Ishikawa (cell line): ENCODE measurements at regions not wholly inside any gene's neighbourhood (a gene's known extent, or its start where the extent isn't known, plus 50 kb on each side); places are given as distances from the start of the nearest gene placed in this dataset.

Source experiments
- CEBPB ChIP-seq: IDR thresholded peaks from 2 replicates; pipeline ENCODE4 v1.6.1; 2012
- CREB1 ChIP-seq: IDR thresholded peaks from 2 replicates; pipeline ENCODE4 v1.6.1; 2012; ENCODE audit warnings: low read depth
- EGR1 ChIP-seq: IDR thresholded peaks from 2 replicates; pipeline ENCODE4 v1.6.1; 2012
- EP300 ChIP-seq: IDR thresholded peaks from 2 replicates; pipeline ENCODE4 v1.6.1; 2012; ENCODE audit warnings: borderline replicate concordance
- FOXM1 ChIP-seq: IDR thresholded peaks from 2 replicates; pipeline ENCODE4 v1.6.1; 2012; ENCODE audit warnings: low read depth, borderline replicate concordance
- NFIC ChIP-seq: IDR thresholded peaks from 2 replicates; pipeline ENCODE4 v1.6.1; 2012
- RAD21 ChIP-seq: IDR thresholded peaks from 2 replicates; pipeline ENCODE4 v1.6.1; 2012; ENCODE audit warnings: low read depth
- TAF1 ChIP-seq: IDR thresholded peaks from 2 replicates; pipeline ENCODE4 v1.6.1; 2012; ENCODE audit warnings: low read depth, mild to moderate bottlenecking
- TCF12 ChIP-seq: IDR thresholded peaks from 2 replicates; pipeline ENCODE4 v1.6.1; 2012; ENCODE audit warnings: low read depth
- TEAD4 ChIP-seq: IDR thresholded peaks from 2 replicates; pipeline ENCODE4 v1.6.1; 2012
- YY1 ChIP-seq: IDR thresholded peaks from 2 replicates; pipeline ENCODE4 v1.6.1; 2012; ENCODE audit warnings: low read depth
- ZBTB7A ChIP-seq: IDR thresholded peaks from 2 replicates; pipeline ENCODE4 v1.6.1; 2012; ENCODE audit warnings: low read depth
- TF ChIP-seq, protein P1 (sequence below): IDR thresholded peaks from 2 replicates; pipeline ENCODE4 v1.6.1; 2012; ENCODE audit warnings: low read depth, mild to moderate bottlenecking
- TF ChIP-seq, protein P2 (sequence below): IDR thresholded peaks from 2 replicates; pipeline ENCODE4 v1.6.1; 2012
- TF ChIP-seq, protein P3 (sequence below): IDR thresholded peaks from 2 replicates; pipeline ENCODE4 v1.6.1; 2012

DNA sequence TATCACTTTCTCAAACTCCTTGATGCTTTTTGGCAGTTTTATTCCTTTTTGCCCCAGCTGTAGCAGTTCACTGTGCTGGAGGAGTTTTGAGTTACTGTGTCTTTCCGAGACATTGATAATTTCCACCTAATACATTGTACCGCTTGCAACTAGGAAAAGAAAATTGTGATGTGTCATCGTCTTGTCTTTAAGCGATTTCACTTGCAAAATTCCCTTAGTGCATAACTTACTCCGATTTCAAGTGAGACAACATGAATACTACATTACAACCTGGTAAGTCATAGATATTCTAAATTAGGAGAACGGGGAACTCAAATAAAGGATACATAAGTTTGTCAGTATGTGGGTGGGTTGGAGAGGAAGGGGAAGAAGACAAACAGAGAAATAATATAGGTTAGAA lies 340.5 kb upstream of the KYNU start:
- TF ChIP-seq CREB1: no peak
- no peak for TF ChIP-seq ZBTB7A
- no peak for TF ChIP-seq FOXM1
- no peak for TF ChIP-seq CEBPB
- TF ChIP-seq, protein P1, sequence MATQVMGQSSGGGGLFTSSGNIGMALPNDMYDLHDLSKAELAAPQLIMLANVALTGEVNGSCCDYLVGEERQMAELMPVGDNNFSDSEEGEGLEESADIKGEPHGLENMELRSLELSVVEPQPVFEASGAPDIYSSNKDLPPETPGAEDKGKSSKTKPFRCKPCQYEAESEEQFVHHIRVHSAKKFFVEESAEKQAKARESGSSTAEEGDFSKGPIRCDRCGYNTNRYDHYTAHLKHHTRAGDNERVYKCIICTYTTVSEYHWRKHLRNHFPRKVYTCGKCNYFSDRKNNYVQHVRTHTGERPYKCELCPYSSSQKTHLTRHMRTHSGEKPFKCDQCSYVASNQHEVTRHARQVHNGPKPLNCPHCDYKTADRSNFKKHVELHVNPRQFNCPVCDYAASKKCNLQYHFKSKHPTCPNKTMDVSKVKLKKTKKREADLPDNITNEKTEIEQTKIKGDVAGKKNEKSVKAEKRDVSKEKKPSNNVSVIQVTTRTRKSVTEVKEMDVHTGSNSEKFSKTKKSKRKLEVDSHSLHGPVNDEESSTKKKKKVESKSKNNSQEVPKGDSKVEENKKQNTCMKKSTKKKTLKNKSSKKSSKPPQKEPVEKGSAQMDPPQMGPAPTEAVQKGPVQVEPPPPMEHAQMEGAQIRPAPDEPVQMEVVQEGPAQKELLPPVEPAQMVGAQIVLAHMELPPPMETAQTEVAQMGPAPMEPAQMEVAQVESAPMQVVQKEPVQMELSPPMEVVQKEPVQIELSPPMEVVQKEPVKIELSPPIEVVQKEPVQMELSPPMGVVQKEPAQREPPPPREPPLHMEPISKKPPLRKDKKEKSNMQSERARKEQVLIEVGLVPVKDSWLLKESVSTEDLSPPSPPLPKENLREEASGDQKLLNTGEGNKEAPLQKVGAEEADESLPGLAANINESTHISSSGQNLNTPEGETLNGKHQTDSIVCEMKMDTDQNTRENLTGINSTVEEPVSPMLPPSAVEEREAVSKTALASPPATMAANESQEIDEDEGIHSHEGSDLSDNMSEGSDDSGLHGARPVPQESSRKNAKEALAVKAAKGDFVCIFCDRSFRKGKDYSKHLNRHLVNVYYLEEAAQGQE: no peak
- TF ChIP-seq TCF12: no peak
- TF ChIP-seq EP300: no peak

DNA sequence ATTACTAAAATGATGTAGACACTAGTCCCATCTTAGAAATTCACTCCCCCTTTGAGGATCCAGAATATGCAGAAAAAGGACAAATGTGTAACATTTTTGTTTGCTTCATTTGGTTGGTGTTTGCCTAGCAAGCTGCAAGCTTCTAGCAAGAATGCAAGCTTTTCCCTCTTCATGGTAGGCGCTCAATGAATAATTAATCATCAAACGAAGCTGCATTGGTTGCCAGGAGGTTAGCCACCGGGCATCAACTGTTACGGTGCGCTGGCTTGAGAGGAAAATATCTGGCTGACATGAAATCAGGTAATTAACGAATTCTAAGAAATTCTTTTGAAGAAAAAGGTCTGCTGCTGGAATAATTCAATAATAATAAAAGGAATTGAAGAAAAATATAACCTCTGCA lies 341.0 kb upstream of the KYNU start:
- TF ChIP-seq ZBTB7A (no peak), YY1 (no peak), CEBPB (no peak), RAD21 (no peak), EGR1 (no peak), TCF12 (no peak), FOXM1 (no peak), NFIC (no peak), EP300 (no peak), TAF1 (no peak), CREB1 (no peak)
- TF ChIP-seq, protein P1: no peak
- TF ChIP-seq, protein P2, sequence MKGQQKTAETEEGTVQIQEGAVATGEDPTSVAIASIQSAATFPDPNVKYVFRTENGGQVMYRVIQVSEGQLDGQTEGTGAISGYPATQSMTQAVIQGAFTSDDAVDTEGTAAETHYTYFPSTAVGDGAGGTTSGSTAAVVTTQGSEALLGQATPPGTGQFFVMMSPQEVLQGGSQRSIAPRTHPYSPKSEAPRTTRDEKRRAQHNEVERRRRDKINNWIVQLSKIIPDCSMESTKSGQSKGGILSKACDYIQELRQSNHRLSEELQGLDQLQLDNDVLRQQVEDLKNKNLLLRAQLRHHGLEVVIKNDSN: no peak
- TF ChIP-seq, protein P3, sequence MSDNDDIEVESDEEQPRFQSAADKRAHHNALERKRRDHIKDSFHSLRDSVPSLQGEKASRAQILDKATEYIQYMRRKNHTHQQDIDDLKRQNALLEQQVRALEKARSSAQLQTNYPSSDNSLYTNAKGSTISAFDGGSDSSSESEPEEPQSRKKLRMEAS: no peak

DNA sequence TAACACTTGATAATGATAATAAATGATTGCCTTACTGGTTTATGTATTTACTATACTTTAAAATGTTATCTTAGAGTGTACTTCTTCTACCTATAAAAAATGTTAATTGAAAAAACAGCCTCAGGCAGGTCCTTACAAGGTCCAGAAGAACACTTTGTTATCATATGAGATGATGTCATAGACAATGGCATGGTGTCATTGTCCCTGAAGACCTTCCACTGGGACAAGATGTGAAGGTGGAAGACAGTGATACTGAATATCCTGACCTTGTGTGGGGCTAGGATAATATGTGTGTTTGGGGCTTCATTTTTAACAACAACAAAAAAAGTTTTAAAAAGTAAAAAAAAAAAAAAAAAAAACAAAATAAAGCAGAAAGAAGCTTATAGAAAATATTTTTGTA lies 342.2 kb upstream of the KYNU start:
- TF ChIP-seq, protein P1: no peak
- no peak for TF ChIP-seq TEAD4

DNA sequence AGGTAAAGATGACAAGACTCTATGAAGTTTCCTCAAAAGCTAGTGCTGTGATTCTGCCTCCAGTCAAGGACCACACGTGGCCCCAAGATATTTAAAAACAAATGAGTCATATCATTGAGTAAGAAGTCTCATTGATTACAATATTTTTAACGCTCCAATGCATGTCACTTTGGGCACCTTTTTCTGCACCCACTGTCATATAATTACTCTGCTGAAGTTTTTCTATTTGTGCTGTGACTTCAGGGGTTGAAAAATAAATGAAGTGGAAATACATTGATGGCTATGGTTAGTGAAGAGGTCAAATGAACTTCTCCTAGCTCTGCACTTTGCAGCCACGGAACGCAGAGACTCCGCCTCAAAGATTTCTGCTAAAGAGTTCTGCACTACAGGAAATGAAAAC lies 344.3 kb upstream of the KYNU start:
- TF ChIP-seq EGR1 (no peak), EP300 (no peak), TCF12 (no peak), CREB1 (no peak)
- TF ChIP-seq, protein P2: no peak

DNA sequence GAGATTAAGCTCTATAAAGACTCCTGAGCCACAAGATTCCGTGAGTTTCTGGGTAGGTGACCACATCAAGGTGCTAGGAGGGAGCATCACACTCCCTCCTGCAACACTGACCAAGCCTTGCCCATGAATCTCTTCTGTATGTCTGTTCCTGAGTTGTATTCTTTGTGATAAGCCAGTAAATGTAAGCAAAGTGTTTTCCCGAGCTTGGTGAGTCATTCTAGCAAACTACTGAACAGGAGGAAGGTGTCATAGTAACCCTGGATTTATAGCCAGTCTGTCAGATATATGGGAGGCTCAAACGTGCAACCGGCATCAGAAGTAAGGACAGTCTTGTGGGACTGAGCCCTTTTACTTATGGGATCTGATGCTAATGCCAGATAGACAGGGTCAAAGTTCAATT lies 346.1 kb upstream of the KYNU start:
- TF ChIP-seq FOXM1 (no peak), TCF12 (no peak), ZBTB7A (no peak), EGR1 (no peak), CREB1 (no peak), RAD21 (no peak)
- TF ChIP-seq, protein P3: no peak

DNA sequence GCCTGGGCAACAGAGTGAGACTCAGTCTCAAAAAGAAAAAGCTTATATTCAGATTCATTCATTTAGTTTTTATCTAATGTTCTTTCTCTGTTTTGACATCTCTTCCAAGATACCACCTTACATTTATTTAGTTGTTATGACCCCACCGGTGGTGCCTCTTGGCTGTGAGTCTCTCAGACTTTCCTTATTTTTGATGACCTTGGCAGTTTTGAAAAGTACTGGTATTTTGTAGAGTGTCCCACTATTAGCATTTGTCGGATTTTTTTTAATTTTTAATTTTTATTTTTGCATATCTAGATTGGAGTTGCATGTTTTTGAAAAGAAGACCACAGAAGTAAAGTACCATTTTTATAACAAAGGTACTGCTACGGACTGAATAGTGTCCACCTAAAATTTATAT lies 351.7 kb upstream of the KYNU start:
- TF ChIP-seq RAD21 (no peak), CREB1 (no peak), ZBTB7A (no peak), FOXM1 (no peak), YY1 (no peak), TEAD4 (no peak), EP300 (no peak)
- TF ChIP-seq, protein P3: no peak
